ENCODE measurements at regions not wholly inside any gene's neighbourhood (a gene's known extent, or its start where the extent isn't known, plus 50 kb on each side); places are given as distances from the start of the nearest gene placed in this dataset.

- Histone ChIP-seq H2BK15ac (replicated peaks; ENCODE audit: low read depth) (no peak overlapping the region), H3K79me2 (ENCODE audit: control insufficient read depth, insufficient read depth, low read length) (no peaks in the 10 kb centered on the region), H2BK120ac (ENCODE audit: low read depth, low read length) (no peak overlapping the region), H3K4me2 (ENCODE audit: low read length) (no peak overlapping the region), H3K27ac (ENCODE audit: low read depth, low read length) (no peak overlapping the region), H4K8ac (ENCODE audit: low read depth, low read length) (no peak overlapping the region), H3K36me3 (ENCODE audit: control insufficient read depth, insufficient read depth, low read length) (no peaks in the 10 kb centered on the region), H2BK5ac (ENCODE audit: low read length) (no peak overlapping the region), H3K18ac (ENCODE audit: low read length) (no peak overlapping the region), H3K4ac (ENCODE audit: low read depth, low read length) (no peak overlapping the region), H4K5ac (ENCODE audit: low read length) (no peak overlapping the region), H3K9ac (ENCODE audit: low read length) (no peak overlapping the region), H3K27me3 (ENCODE audit: insufficient read depth, low read length, poor library complexity) (no peaks in the 10 kb centered on the region), H3K4me3 (ENCODE audit: low read length) (no peak overlapping the region), H3K23ac (ENCODE audit: low read length) (no peak overlapping the region), H3K4me1 (ENCODE audit: control insufficient read depth, low read depth, low read length) (no peaks in the 10 kb centered on the region), H3K56ac (ENCODE audit: low read length) (no peak overlapping the region), H3K79me1 (ENCODE audit: low read length) (no peaks in the 10 kb centered on the region), H2AK5ac (ENCODE audit: low read length) (no peak overlapping the region)
- no peak for DNase-seq
- no CpG with 5 or more reads among the region's 3 CpGs for WGBS (ENCODE audit: extremely low coverage, insufficient coverage, low lambda C conversion rate)
Measured at GRCh38 chr15:95724908-95725633, 605.4 kb upstream of the NR2F2 start.

- H3K79me1 ChIP-seq (ENCODE audit: low read length), result no peaks in the 10 kb centered on the region
- no peak overlapping the region for H2AK5ac ChIP-seq (ENCODE audit: low read length)
- H3K18ac ChIP-seq (ENCODE audit: low read length), result no peak overlapping the region
- no peak overlapping the region for H3K4ac ChIP-seq (ENCODE audit: low read depth, low read length)
- no peaks in the 10 kb centered on the region for H3K79me2 ChIP-seq (ENCODE audit: control insufficient read depth, insufficient read depth, low read length)
- no peak overlapping the region for H2BK120ac ChIP-seq (ENCODE audit: low read depth, low read length)
- H3K4me2 ChIP-seq (ENCODE audit: low read length), result no peak overlapping the region
- H3K27me3 ChIP-seq (ENCODE audit: insufficient read depth, low read length, poor library complexity), result no peaks in the 10 kb centered on the region
- no peak overlapping the region for H3K23ac ChIP-seq (ENCODE audit: low read length)
- DNase-seq, result no peak
- no peak overlapping the region for H3K9ac ChIP-seq (ENCODE audit: low read length)
- no peak overlapping the region for H3K56ac ChIP-seq (ENCODE audit: low read length)
- no peak overlapping the region for H3K27ac ChIP-seq (ENCODE audit: low read depth, low read length)
- no peak overlapping the region for H3K4me3 ChIP-seq (ENCODE audit: low read length)
- H4K5ac ChIP-seq (ENCODE audit: low read length), result no peak overlapping the region
- H4K8ac ChIP-seq (ENCODE audit: low read depth, low read length), result no peak overlapping the region
- H2BK15ac ChIP-seq (replicated peaks; ENCODE audit: low read depth), result no peak overlapping the region
- no CpG with 5 or more reads among the region's 4 CpGs for WGBS (ENCODE audit: extremely low coverage, insufficient coverage, low lambda C conversion rate)
- no peaks in the 10 kb centered on the region for H3K4me1 ChIP-seq (ENCODE audit: control insufficient read depth, low read depth, low read length)
- H2BK5ac ChIP-seq (ENCODE audit: low read length), result no peak overlapping the region
- H3K36me3 ChIP-seq (ENCODE audit: control insufficient read depth, insufficient read depth, low read length), result no peaks in the 10 kb centered on the region
Measured at GRCh38 chr15:95726891-95727290, 603.6 kb upstream of the NR2F2 start.

DNA sequence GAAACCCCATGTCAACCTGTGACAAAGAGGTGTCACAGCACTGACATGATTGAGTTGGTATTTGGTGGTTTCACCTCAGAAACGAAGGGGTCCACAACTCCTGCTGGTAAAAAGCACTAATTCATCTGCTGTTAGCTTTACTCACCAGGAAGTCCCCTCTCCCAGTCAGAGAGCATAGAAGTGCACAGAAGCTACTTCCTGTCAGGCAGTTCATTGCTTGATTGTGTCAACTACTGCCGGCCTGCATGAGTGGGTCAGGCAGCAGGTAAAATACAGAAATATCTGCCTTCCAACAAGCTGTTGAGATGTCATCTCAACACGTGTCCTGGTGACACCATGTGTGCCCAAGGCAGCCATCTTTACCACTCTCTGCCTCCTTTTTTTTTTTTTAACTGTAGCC is 596.6 kb upstream of the NR2F2 start:
- H3K4me1 ChIP-seq (ENCODE audit: control insufficient read depth, low read depth, low read length), result no peaks in the 10 kb centered on the region
- H3K36me3 ChIP-seq (ENCODE audit: control insufficient read depth, insufficient read depth, low read length), result no peaks in the 10 kb centered on the region
- no peak overlapping the region for H3K4ac ChIP-seq (ENCODE audit: low read depth, low read length)
- WGBS (ENCODE audit: extremely low coverage, insufficient coverage, low lambda C conversion rate), result no CpG with 5 or more reads among the region's 3 CpGs
- no peak overlapping the region for H2BK5ac ChIP-seq (ENCODE audit: low read length)
- H2AK5ac ChIP-seq (ENCODE audit: low read length), result no peak overlapping the region
- H2BK120ac ChIP-seq (ENCODE audit: low read depth, low read length), result no peak overlapping the region
- H4K5ac ChIP-seq (ENCODE audit: low read length), result no peak overlapping the region
- no peak overlapping the region for H3K4me2 ChIP-seq (ENCODE audit: low read length)
- no peaks in the 10 kb centered on the region for H3K27me3 ChIP-seq (ENCODE audit: insufficient read depth, low read length, poor library complexity)
- H3K9ac ChIP-seq (ENCODE audit: low read length), result no peak overlapping the region
- no peak overlapping the region for H3K23ac ChIP-seq (ENCODE audit: low read length)
- no peak overlapping the region for H3K4me3 ChIP-seq (ENCODE audit: low read length)
- no peaks in the 10 kb centered on the region for H3K79me2 ChIP-seq (ENCODE audit: control insufficient read depth, insufficient read depth, low read length)
- no peak overlapping the region for H2BK15ac ChIP-seq (replicated peaks; ENCODE audit: low read depth)
- no peaks in the 10 kb centered on the region for H3K79me1 ChIP-seq (ENCODE audit: low read length)
- no peak for DNase-seq
- no peak overlapping the region for H4K8ac ChIP-seq (ENCODE audit: low read depth, low read length)
- H3K18ac ChIP-seq (ENCODE audit: low read length), result no peak overlapping the region
- no peak overlapping the region for H3K27ac ChIP-seq (ENCODE audit: low read depth, low read length)
- no peak overlapping the region for H3K56ac ChIP-seq (ENCODE audit: low read length)

DNA sequence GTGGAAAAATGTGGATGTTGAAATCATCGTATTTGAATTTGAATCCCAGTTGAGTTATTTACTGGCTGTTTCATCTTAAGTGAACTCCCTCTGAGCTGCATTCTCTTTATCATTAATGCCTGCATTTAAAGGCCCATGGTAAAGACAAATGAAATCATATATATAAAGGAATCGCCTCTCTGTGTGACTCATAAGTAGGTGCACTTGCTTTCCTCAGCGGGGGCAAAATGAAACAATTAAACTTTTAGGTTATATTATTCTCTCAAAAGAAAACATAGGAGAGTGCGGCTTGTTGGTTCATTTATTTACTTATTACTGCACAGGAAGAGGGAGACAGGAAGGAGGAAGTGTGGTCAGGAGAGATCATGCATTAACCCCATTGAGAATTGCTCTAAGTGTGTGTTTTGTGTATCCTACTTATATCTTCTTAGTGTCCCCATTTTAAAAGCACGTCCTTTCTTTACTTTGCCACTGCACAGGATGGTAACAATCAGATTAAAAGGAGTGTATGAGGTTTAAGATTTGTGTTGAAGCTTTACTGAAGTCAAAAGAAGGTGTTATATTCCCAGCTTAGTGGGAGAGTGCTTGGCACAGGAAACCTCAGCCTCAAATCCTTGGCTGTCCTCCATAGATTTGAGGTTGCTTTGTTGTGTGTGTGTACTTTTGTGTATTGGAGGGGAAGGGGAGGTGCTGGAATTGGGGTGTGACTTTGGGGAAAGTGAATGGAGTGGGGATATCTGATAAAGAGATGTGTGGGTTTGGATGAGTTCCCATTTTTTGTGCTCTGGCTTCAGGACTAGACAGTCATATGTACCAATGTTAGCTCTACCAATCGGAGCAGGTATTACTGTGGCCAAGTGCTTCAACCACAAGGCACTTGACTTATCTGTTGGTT is 595.8 kb upstream of the NR2F2 start:
- Histone ChIP-seq H3K79me1 (ENCODE audit: low read length) (no peaks in the 10 kb centered on the region), H2AK5ac (ENCODE audit: low read length) (no peak overlapping the region), H4K5ac (ENCODE audit: low read length) (no peak overlapping the region), H2BK120ac (ENCODE audit: low read depth, low read length) (no peak overlapping the region), H3K56ac (ENCODE audit: low read length) (no peak overlapping the region), H3K4me2 (ENCODE audit: low read length) (no peak overlapping the region), H3K79me2 (ENCODE audit: control insufficient read depth, insufficient read depth, low read length) (no peaks in the 10 kb centered on the region), H3K36me3 (ENCODE audit: control insufficient read depth, insufficient read depth, low read length) (no peaks in the 10 kb centered on the region), H3K4me1 (ENCODE audit: control insufficient read depth, low read depth, low read length) (no peaks in the 10 kb centered on the region), H3K27me3 (ENCODE audit: insufficient read depth, low read length, poor library complexity) (no peaks in the 10 kb centered on the region), H3K4me3 (ENCODE audit: low read length) (no peak overlapping the region), H3K23ac (ENCODE audit: low read length) (no peak overlapping the region), H2BK15ac (replicated peaks; ENCODE audit: low read depth) (no peak overlapping the region), H4K8ac (ENCODE audit: low read depth, low read length) (no peak overlapping the region), H3K9ac (ENCODE audit: low read length) (no peak overlapping the region), H2BK5ac (ENCODE audit: low read length) (no peak overlapping the region), H3K18ac (ENCODE audit: low read length) (no peak overlapping the region), H3K27ac (ENCODE audit: low read depth, low read length) (no peak overlapping the region), H3K4ac (ENCODE audit: low read depth, low read length) (no peak overlapping the region)
- DNase-seq, result no peak
- no CpG with 5 or more reads among the region's 6 CpGs for WGBS (ENCODE audit: extremely low coverage, insufficient coverage, low lambda C conversion rate)

GRCh38 chr15:95737060-95737459 is 593.4 kb upstream of the NR2F2 start:
- H3K79me1 ChIP-seq (ENCODE audit: low read length), result no peaks in the 10 kb centered on the region
- no peak overlapping the region for H3K9ac ChIP-seq (ENCODE audit: low read length)
- H3K27me3 ChIP-seq (ENCODE audit: insufficient read depth, low read length, poor library complexity), result no peaks in the 10 kb centered on the region
- no peaks in the 10 kb centered on the region for H3K36me3 ChIP-seq (ENCODE audit: control insufficient read depth, insufficient read depth, low read length)
- H4K5ac ChIP-seq (ENCODE audit: low read length), result no peak overlapping the region
- no peak overlapping the region for H3K27ac ChIP-seq (ENCODE audit: low read depth, low read length)
- no peak overlapping the region for H3K23ac ChIP-seq (ENCODE audit: low read length)
- WGBS (ENCODE audit: extremely low coverage, insufficient coverage, low lambda C conversion rate), result no CpG with 5 or more reads among the region's 3 CpGs
- H2BK5ac ChIP-seq (ENCODE audit: low read length), result no peak overlapping the region
- no peak for DNase-seq
- H2BK120ac ChIP-seq (ENCODE audit: low read depth, low read length), result no peak overlapping the region
- no peak overlapping the region for H2BK15ac ChIP-seq (replicated peaks; ENCODE audit: low read depth)
- no peak overlapping the region for H3K18ac ChIP-seq (ENCODE audit: low read length)
- no peaks in the 10 kb centered on the region for H3K79me2 ChIP-seq (ENCODE audit: control insufficient read depth, insufficient read depth, low read length)
- H2AK5ac ChIP-seq (ENCODE audit: low read length), result no peak overlapping the region
- H3K4ac ChIP-seq (ENCODE audit: low read depth, low read length), result no peak overlapping the region
- H3K56ac ChIP-seq (ENCODE audit: low read length), result no peak overlapping the region
- no peaks in the 10 kb centered on the region for H3K4me1 ChIP-seq (ENCODE audit: control insufficient read depth, low read depth, low read length)
- H3K4me2 ChIP-seq (ENCODE audit: low read length), result no peak overlapping the region
- H3K4me3 ChIP-seq (ENCODE audit: low read length), result no peak overlapping the region
- H4K8ac ChIP-seq (ENCODE audit: low read depth, low read length), result no peak overlapping the region
